H1 (cell line): ENCODE measurements at regions not wholly inside any gene's neighbourhood (a gene's known extent, or its start where the extent isn't known, plus 50 kb on each side); places are given as distances from the start of the nearest gene placed in this dataset.

Experiments
- BRCA1 ChIP-seq: IDR thresholded peaks from 2 replicates; pipeline ENCODE4 v1.6.1; 2012; ENCODE audit warnings: low read depth, low read length, improper control_type of control experiment
- RNF2 ChIP-seq: fragments of 200-900, 300-1000 bp; sonication (generic); IDR thresholded peaks from 2 replicates; pipeline ENCODE4 v1.7.1; 2016; ENCODE audit warnings: borderline replicate concordance, low read depth, mild to moderate bottlenecking, antibody characterized with exemption, low read length; ENCODE audit not compliant: poor library complexity, severe bottlenecking; ENCODE audit errors: missing control alignments
- SP4 ChIP-seq: IDR thresholded peaks from 2 replicates; pipeline ENCODE4 v1.6.1; 2012; ENCODE audit warnings: low read length, inconsistent platforms
- SRF ChIP-seq: IDR thresholded peaks from 2 replicates; pipeline ENCODE4 v1.6.1; 2011; ENCODE audit warnings: mild to moderate bottlenecking, low read depth, low read length, moderate library complexity

- no peak for TF ChIP-seq SRF
- TF ChIP-seq RNF2: no peak
- TF ChIP-seq SP4: no peak
- TF ChIP-seq BRCA1: no peak
These were observed 376.5 kb downstream of the SH3GL2 start (continued) for GRCh38 chr9:17955409-17955808.
